RWPE1 (cell line): ENCODE measurements at regions not wholly inside any gene's neighbourhood (a gene's known extent, or its start where the extent isn't known, plus 50 kb on each side); places are given as distances from the start of the nearest gene placed in this dataset.

Source experiments
- CTCF ChIA-PET: fragments of 350-600 bp; sonication (Branson Sonifier 250); formaldehyde crosslinking; extraction: SDS; loops from one replicate; lab custom pipeline; 2021; lab: Yijun Ruan, JAX
- POLR2A ChIA-PET: fragments of 400-600 bp; formaldehyde crosslinking; extraction: SDS; loops from one replicate; lab custom pipeline; 2020; ENCODE audit warnings: antibody characterized with exemption; ENCODE audit not compliant: low non-redundant PET; lab: Yijun Ruan, JAX
- DNase-seq: peaks from one replicate; pipeline ENCODE4 v3.0.0; 2012; ENCODE audit warnings: low spot score
- H3K27ac ChIP-seq: fragments of 450-650 bp; 2 replicates; pipeline ENCODE4 v1.5.1; 2017
- TF ChIP-seq, protein P1 (sequence below): fragments of 450-650 bp; conservative IDR thresholded peaks from 2 replicates; pipeline ENCODE4 v1.5.1; 2017; ENCODE audit warnings: low read depth, mild to moderate bottlenecking

GRCh38 chr13:85312071-85312470 is 487.1 kb downstream of the SLITRK6 start:
- POLR2A ChIA-PET = no interaction called here
- no peak overlapping the region for H3K27ac ChIP-seq
- CTCF ChIA-PET = no interaction called here
- no peak for DNase-seq
- TF ChIP-seq, protein P1, sequence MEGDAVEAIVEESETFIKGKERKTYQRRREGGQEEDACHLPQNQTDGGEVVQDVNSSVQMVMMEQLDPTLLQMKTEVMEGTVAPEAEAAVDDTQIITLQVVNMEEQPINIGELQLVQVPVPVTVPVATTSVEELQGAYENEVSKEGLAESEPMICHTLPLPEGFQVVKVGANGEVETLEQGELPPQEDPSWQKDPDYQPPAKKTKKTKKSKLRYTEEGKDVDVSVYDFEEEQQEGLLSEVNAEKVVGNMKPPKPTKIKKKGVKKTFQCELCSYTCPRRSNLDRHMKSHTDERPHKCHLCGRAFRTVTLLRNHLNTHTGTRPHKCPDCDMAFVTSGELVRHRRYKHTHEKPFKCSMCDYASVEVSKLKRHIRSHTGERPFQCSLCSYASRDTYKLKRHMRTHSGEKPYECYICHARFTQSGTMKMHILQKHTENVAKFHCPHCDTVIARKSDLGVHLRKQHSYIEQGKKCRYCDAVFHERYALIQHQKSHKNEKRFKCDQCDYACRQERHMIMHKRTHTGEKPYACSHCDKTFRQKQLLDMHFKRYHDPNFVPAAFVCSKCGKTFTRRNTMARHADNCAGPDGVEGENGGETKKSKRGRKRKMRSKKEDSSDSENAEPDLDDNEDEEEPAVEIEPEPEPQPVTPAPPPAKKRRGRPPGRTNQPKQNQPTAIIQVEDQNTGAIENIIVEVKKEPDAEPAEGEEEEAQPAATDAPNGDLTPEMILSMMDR = no peak

GRCh38 chr13:85303630-85304029 is 495.6 kb downstream of the SLITRK6 start:
- DNase-seq = no peak
- H3K27ac ChIP-seq = no peak overlapping the region
- CTCF ChIA-PET = no interaction called here
- POLR2A ChIA-PET = no interaction called here
- TF ChIP-seq, protein P1 = no peak

DNA sequence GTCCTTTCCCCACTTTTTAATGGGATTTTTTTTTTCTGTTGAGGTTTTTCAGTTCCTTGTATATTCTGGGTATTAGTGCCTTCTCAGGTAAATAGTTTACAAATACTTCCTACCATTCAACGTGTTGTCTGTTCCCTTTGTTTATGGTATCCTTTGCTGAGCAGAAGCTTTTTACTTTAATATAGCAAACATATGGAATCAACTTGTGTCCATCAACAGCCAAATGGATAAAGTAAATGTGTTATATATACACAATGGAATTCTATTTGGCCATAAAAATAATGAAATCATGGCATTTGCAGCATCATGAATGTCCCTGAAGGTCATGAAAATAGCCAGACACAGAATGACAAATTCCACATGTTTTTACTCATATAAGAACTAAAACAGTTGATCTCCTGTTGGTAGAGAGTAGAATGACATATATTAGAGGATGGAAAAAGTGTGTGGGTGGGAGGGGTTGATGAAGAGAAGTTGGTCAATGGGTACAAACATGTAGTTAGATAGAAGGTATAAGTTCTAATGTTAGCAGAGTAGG is 500.8 kb downstream of the SLITRK6 start:
- DNase-seq = no peak
- H3K27ac ChIP-seq = no peak overlapping the region
- CTCF ChIA-PET = no interaction called here
- POLR2A ChIA-PET = no interaction called here
- TF ChIP-seq, protein P1 = no peak

- no peak overlapping the region for H3K27ac ChIP-seq
- POLR2A ChIA-PET = no interaction called here
- TF ChIP-seq, protein P1 = no peak
- CTCF ChIA-PET = no interaction called here
- DNase-seq = no peak
These were observed 510.5 kb downstream of the SLITRK6 start for GRCh38 chr13:85288698-85289097.

DNA sequence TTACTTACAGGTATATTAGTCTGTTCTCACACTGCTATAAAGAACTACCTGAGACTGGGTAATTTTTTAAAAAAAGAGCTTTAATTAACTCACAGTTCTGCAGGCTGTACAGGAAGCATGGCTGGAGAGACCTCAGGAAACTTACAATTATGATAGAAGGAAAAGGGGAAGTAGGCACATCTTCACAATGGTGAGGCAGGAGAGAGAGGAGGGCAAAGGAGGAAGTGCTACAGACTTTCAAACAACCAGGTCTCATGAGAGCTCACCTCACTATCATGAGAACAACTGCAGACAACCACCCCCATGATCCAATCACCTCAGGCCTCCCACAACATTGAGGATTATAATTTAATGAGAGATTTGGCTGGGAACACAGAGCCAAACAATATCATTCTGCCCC is 511.7 kb downstream of the SLITRK6 start:
- TF ChIP-seq, protein P1 = no peak
- no peak overlapping the region for H3K27ac ChIP-seq
- ChIA-PET CTCF (interaction anchor here (0.5 to 0.6 kb wide), 2 partner anchors 8 to 231 kb away, joined by 3 read pairs; no protein-coding TSS in a partner anchor), POLR2A (no interaction called here)
- no peak for DNase-seq

DNA sequence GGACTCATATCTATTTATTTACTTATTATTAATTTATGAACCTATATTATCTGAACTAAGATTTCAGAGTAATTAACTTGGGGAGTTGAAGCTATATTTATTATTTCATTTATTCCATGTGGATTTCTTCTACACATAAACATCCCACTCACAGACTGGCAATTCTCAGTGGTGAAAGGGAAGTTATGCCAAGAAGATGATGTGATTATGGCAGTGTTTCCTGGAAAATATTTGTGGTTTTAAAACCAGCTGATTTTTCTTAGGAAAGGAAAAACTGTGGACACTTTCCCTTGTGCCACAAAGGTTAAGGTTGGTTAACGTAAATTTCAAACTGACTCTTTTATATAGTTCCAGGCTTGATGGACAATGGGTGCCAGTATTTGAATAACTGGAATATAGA is 513.1 kb downstream of the SLITRK6 start:
- no peak for DNase-seq
- TF ChIP-seq, protein P1 = no peak
- no peak overlapping the region for H3K27ac ChIP-seq
- CTCF ChIA-PET = interaction anchor here (0.5 kb wide), 1 partner anchor 295 kb away, joined by 3 read pairs; no protein-coding TSS in a partner anchor
- POLR2A ChIA-PET = no interaction called here
